H1 (cell line): ENCODE measurements at regions not wholly inside any gene's neighbourhood (a gene's known extent, or its start where the extent isn't known, plus 50 kb on each side); places are given as distances from the start of the nearest gene placed in this dataset.

Experiments used
- CTCF ChIA-PET: fragments of 300-600 bp; sonication (Branson Sonifier 250); formaldehyde crosslinking; loops from one replicate; lab custom pipeline; 2021; ENCODE audit not compliant: partially characterized antibody; lab: Charles Lee
- POLR2A ChIA-PET: fragments of 300-600 bp; sonication (Branson Sonifier 250); formaldehyde crosslinking; loops from one replicate; lab custom pipeline; 2021; ENCODE audit warnings: inconsistent platforms; ENCODE audit not compliant: partially characterized antibody; lab: Charles Lee
- DNase-seq, 2 experiments: peaks; one replicate each; pipeline versions ENCODE4 v3.0.0 to v3.0.0-alpha.2; 2010 to 2022; ENCODE audit warnings: low spot score in 2 of 2, low read depth in 1 of 2, mixed read lengths in 1 of 2
- FAIRE-seq: peaks from 2 replicates; lab custom pipeline; 2011; peaks lifted over from hg19 to GRCh38; lab: Jason Lieb, UNC
- H2AFZ ChIP-seq: 2 replicates; pipeline ENCODE4 v1.8.1; 2012; ENCODE audit warnings: low read length, inconsistent platforms
- H2AK5ac ChIP-seq: 2 replicates; pipeline ENCODE4 v1.6.1; 2013; ENCODE audit warnings: low read depth, low read length
- H2BK120ac ChIP-seq: replicated peaks from 2 replicates; pipeline ENCODE3; 2013; ENCODE audit warnings: low read depth, low read length, inconsistent platforms
- H2BK12ac ChIP-seq: 2 replicates; pipeline ENCODE4 v1.6.1; 2013; ENCODE audit warnings: low read depth, low read length
- H2BK15ac ChIP-seq: 2 replicates; pipeline ENCODE4 v1.6.1; 2013; ENCODE audit warnings: low read length
- H2BK20ac ChIP-seq: 2 replicates; pipeline ENCODE4 v1.6.1; 2013; ENCODE audit warnings: low read length
- H2BK5ac ChIP-seq: 2 replicates; pipeline ENCODE4 v1.6.1; 2013; ENCODE audit warnings: low read depth, low read length
- H3K14ac ChIP-seq: 2 replicates; pipeline ENCODE4 v1.6.1; 2013; ENCODE audit warnings: inconsistent platforms; ENCODE audit not compliant: insufficient read length
- H3K18ac ChIP-seq: 2 replicates; pipeline ENCODE4 v1.6.1; 2013; ENCODE audit warnings: low read length; ENCODE audit errors: extremely low read depth
- H3K23ac ChIP-seq: 2 replicates; pipeline ENCODE4 v1.6.1; 2013; ENCODE audit warnings: inconsistent platforms; ENCODE audit not compliant: insufficient read length
- H3K23me2 ChIP-seq: 2 replicates; pipeline ENCODE4 v1.6.1; 2013; ENCODE audit warnings: low read depth, low read length
- H3K27ac ChIP-seq: 2 replicates; pipeline ENCODE4 v1.6.1; 2011; ENCODE audit warnings: low read depth, low read length, inconsistent platforms
- H3K27me3 ChIP-seq, 4 experiments: replicated peaks in 1 of 4; 1 replicate in 1 of 4; 2 replicates in 3 of 4; pipeline versions ENCODE4 v1.6.1 to v1.8.1; 2011 to 2013; ENCODE audit warnings: low read length in 3 of 4, mild to moderate bottlenecking in 3 of 4, inconsistent platforms in 2 of 4, mixed read lengths in 2 of 4, moderate library complexity in 1 of 4; ENCODE audit not compliant: control insufficient read depth in 3 of 4, insufficient read depth in 3 of 4; ENCODE audit errors: extremely low read depth in 1 of 4
- H3K36me3 ChIP-seq, 4 experiments: 2 replicates each; pipeline versions ENCODE4 v1.6.1 to v1.8.1; 2011 to 2013; ENCODE audit warnings: mild to moderate bottlenecking in 4 of 4, low read length in 3 of 4, moderate library complexity in 2 of 4, control low read depth in 1 of 4, inconsistent platforms in 1 of 4; ENCODE audit not compliant: insufficient read depth in 4 of 4, control insufficient read depth in 2 of 4
- H3K4ac ChIP-seq: replicated peaks from 2 replicates; pipeline ENCODE3; 2013; ENCODE audit warnings: low read length, low read depth, mixed read lengths, inconsistent platforms; ENCODE audit not compliant: insufficient read length
- H3K4me1 ChIP-seq, 4 experiments: replicated peaks in 1 of 4; 1 replicate in 1 of 4; 2 replicates in 3 of 4; pipeline versions ENCODE4 v1.6.1 to v1.8.1; 2011 to 2013; ENCODE audit warnings: low read length in 3 of 4, inconsistent platforms in 2 of 4, mixed read lengths in 1 of 4; ENCODE audit not compliant: insufficient read depth in 4 of 4, control insufficient read depth in 3 of 4
- H3K4me2 ChIP-seq, 2 experiments: 2 replicates each; pipeline versions ENCODE4 v1.6.1 to v1.8.1; 2011 to 2013; ENCODE audit warnings: low read depth in 2 of 2, low read length in 2 of 2, control low read depth in 1 of 2, inconsistent platforms in 1 of 2, mild to moderate bottlenecking in 1 of 2; ENCODE audit not compliant: insufficient read depth in 1 of 2
- H3K4me3 ChIP-seq, 4 experiments: fragments of 200-600, 300-600 bp in 1 of 4; sonication (generic), shearing (Covaris generic), sonication (Bioruptor Twin) in 1 of 4; 2 replicates each; pipeline versions ENCODE4 v1.5.1 to v1.8.1; 2011 to 2016; ENCODE audit warnings: low read length in 4 of 4, low read depth in 3 of 4, control low read depth in 2 of 4, inconsistent platforms in 2 of 4, mild to moderate bottlenecking in 2 of 4, mixed read lengths in 1 of 4, moderate library complexity in 1 of 4; ENCODE audit not compliant: insufficient read depth in 2 of 4; ENCODE audit errors: extremely low read depth in 1 of 4
- H3K56ac ChIP-seq: replicated peaks from 2 replicates; pipeline ENCODE3; 2013; ENCODE audit warnings: low read depth, mild to moderate bottlenecking, mixed read lengths, low read length, inconsistent platforms; ENCODE audit not compliant: insufficient read length
- H3K79me1 ChIP-seq: 2 replicates; pipeline ENCODE4 v1.6.1; 2013; ENCODE audit warnings: low read depth, low read length, control low read depth
- H3K79me2 ChIP-seq, 2 experiments: 2 replicates each; pipeline versions ENCODE4 v1.6.1 to v1.8.1; 2012 to 2013; ENCODE audit warnings: low read length in 2 of 2, mild to moderate bottlenecking in 2 of 2, inconsistent platforms in 1 of 2; ENCODE audit not compliant: insufficient read depth in 2 of 2, control insufficient read depth in 1 of 2
- H3K9ac ChIP-seq, 4 experiments: replicated peaks in 1 of 4; 1 replicate in 1 of 4; 2 replicates in 3 of 4; pipeline versions ENCODE4 v1.6.1 to v1.8.1; 2011 to 2013; ENCODE audit warnings: low read depth in 3 of 4, low read length in 3 of 4, control low read depth in 2 of 4, mild to moderate bottlenecking in 2 of 4, moderate library complexity in 2 of 4, inconsistent platforms in 1 of 4; ENCODE audit errors: extremely low read depth in 1 of 4
- H3K9me3 ChIP-seq, 2 experiments: 2 replicates each; pipeline versions ENCODE4 v1.6.1 to v1.8.1; 2012 to 2013; ENCODE audit warnings: mild to moderate bottlenecking in 2 of 2, moderate library complexity in 2 of 2, control low read depth in 1 of 2, inconsistent platforms in 1 of 2, low read depth in 1 of 2, low read length in 1 of 2, mixed read lengths in 1 of 2; ENCODE audit not compliant: insufficient read depth in 2 of 2
- H4K20me1 ChIP-seq, 2 experiments: replicated peaks in 1 of 2; 2 replicates each; pipeline versions ENCODE3 to v1.8.1; 2011 to 2013; ENCODE audit warnings: inconsistent platforms in 2 of 2, low read length in 2 of 2, mild to moderate bottlenecking in 1 of 2; ENCODE audit not compliant: insufficient read depth in 2 of 2, control insufficient read depth in 1 of 2
- H4K5ac ChIP-seq: 2 replicates; pipeline ENCODE4 v1.6.1; 2013; ENCODE audit warnings: low read length, low read depth, mixed read lengths, inconsistent platforms; ENCODE audit not compliant: insufficient read length
- H4K8ac ChIP-seq: 2 replicates; pipeline ENCODE4 v1.8.0; 2013; ENCODE audit warnings: mild to moderate bottlenecking, moderate library complexity, low read length, inconsistent platforms; ENCODE audit not compliant: insufficient read depth; ENCODE audit errors: extremely low read depth
- H4K91ac ChIP-seq: replicated peaks from 2 replicates; pipeline ENCODE3; 2013; ENCODE audit warnings: low read length, mixed read lengths, inconsistent platforms; ENCODE audit not compliant: insufficient read length
- BRCA1 ChIP-seq: IDR thresholded peaks from 2 replicates; pipeline ENCODE4 v1.6.1; 2012; ENCODE audit warnings: low read depth, low read length, improper control_type of control experiment
- CTBP2 ChIP-seq: IDR thresholded peaks from 2 replicates; pipeline ENCODE4 v1.7.0; 2011; ENCODE audit warnings: borderline replicate concordance, mild to moderate bottlenecking, moderate library complexity, mixed read lengths, low read length; ENCODE audit not compliant: insufficient read depth, insufficient read length
- EGR1 ChIP-seq: IDR thresholded peaks from 2 replicates; pipeline ENCODE4 v1.6.1; 2011; ENCODE audit warnings: low read depth, low read length, borderline replicate concordance
- KDM4A ChIP-seq: IDR thresholded peaks from one replicate; pipeline ENCODE4 v1.7.1; 2012; ENCODE audit warnings: low read depth, mild to moderate bottlenecking, moderate library complexity, low read length, inconsistent platforms; ENCODE audit not compliant: severe bottlenecking
- POLR2A ChIP-seq, 2 experiments: IDR thresholded peaks; 1 replicate in 1 of 2; 2 replicates in 1 of 2; pipeline ENCODE4 v1.6.1; 2011; ENCODE audit warnings: low read depth in 2 of 2, low read length in 2 of 2, mild to moderate bottlenecking in 2 of 2; ENCODE audit errors: control extremely low read depth in 1 of 2
- SIRT6 ChIP-seq: IDR thresholded peaks from one replicate; pipeline ENCODE4 v1.7.1; 2012; ENCODE audit warnings: low read length, inconsistent platforms
- TBP ChIP-seq: IDR thresholded peaks from 2 replicates; pipeline ENCODE4 v1.6.1; 2011; ENCODE audit warnings: low read depth, low read length, improper control_type of control experiment
- WGBS, 2 experiments: shearing (Covaris generic) in 1 of 2; methylation state at CpG; one replicate each; pipeline versions ENCODE4 v1.1.6 to v1.1.7; 2013 to 2015; ENCODE audit warnings: low lambda C conversion rate in 2 of 2, mixed read lengths in 2 of 2, inconsistent platforms in 1 of 2, low coverage in 1 of 2, missing lambda C conversion rate in 1 of 2; ENCODE audit not compliant: insufficient replicate concordance in 2 of 2, insufficient coverage in 1 of 2, insufficient read length in 1 of 2; ENCODE audit errors: extremely low coverage in 1 of 2, missing lambda C conversion rate in 1 of 2; 5-methylcytosine and 5-hydroxymethylcytosine counted together

DNA sequence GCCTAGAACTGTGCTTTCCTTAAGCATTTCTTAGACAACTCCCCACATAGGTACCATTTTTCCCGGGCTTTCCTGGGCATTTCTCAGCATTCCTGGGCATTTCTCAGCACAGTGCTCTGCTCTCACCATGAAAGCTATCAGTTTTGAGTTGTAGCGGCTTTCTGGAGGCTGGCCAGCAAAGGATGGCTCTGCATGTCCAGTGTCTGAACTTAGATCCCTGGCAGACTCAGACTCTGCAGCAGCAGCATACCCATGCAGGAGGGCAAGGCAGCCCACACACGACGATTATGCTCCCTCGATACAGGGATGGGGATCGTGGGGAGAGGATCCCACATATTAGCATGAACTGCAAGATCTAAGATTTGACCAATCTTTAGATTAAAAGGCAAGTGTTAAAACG is 248.9 kb upstream of the MKI67 start:
- Histone ChIP-seq H3K36me3 (no peaks in the 10 kb centered on the region), H3K79me2 (no peaks in the 10 kb centered on the region), H3K9me3 (no peaks in the 10 kb centered on the region), H3K23ac (no peak overlapping the region), H4K8ac (no peak overlapping the region), H2AK5ac (no peak overlapping the region), H3K4me3 (no peak overlapping the region), H3K4me1 (no peaks in the 10 kb centered on the region), H3K9ac (no peak overlapping the region), H3K27ac (no peak overlapping the region), H3K14ac (no peak overlapping the region), H3K23me2 (no peaks in the 10 kb centered on the region), H2BK20ac (no peak overlapping the region), H3K4me2 (no peak overlapping the region), H3K56ac (no peak overlapping the region), H2BK12ac (no peak overlapping the region; the same call in 1 of the 2 replicates), H2BK15ac (no peak overlapping the region), H3K4ac (no peak overlapping the region), H4K5ac (no peak overlapping the region), H3K18ac (no peak overlapping the region), H2BK120ac (no peak overlapping the region), H2AFZ (no peak overlapping the region), H4K91ac (no peak overlapping the region), H4K20me1 (no peaks in the 10 kb centered on the region), H3K79me1 (no peaks in the 10 kb centered on the region), H3K27me3 (no peaks in the 10 kb centered on the region), H2BK5ac (no peak overlapping the region)
- DNase-seq (no peak), FAIRE-seq (no peak)
- 88% methylated on average over 7 of the region's 7 CpGs; no CpG with 5 or more reads in 1 of the 2 experiments for WGBS, 2 experiments
- ChIA-PET POLR2A (no interaction called here), CTCF (interaction anchor here (1.0 kb wide), 1 partner anchor 1659 kb away, joined by 3 read pairs; no protein-coding TSS in a partner anchor)
- TF ChIP-seq EGR1 = no peak
- TF ChIP-seq CTBP2 = no peak
- no peak for TF ChIP-seq POLR2A (IDR thresholded peaks at IDR 0.05; ENCODE audit: control extremely low read depth in 1 of 2, low read depth in 2 of 2, low read length in 2 of 2)
- no peak for TF ChIP-seq KDM4A
- TF ChIP-seq SIRT6 = no peak
- TF ChIP-seq BRCA1 = no peak
- no peak for TF ChIP-seq TBP
